Globus pallidus (tissue), 1 donor: ENCODE measurements at regions not wholly inside any gene's neighbourhood (a gene's known extent, or its start where the extent isn't known, plus 50 kb on each side); places are given as distances from the start of the nearest gene placed in this dataset.
"Not testable (repeated sequence)": the region's sequence is repeated elsewhere in the genome, so short reads cannot be mapped to it uniquely, and the experiment has no call there.

Experiments used
- DNase-seq: peaks from one replicate; pipeline ENCODE4 v3.0.0-alpha.2; 2015; ENCODE audit warnings: low spot score

GRCh38 chr5:174523311-174524071, 200.9 kb upstream of the MSX2 start:
- no peak for DNase-seq

GRCh38 chr5:174524351-174524750, 200.0 kb upstream of the MSX2 start:
- DNase-seq, result no peak

DNA sequence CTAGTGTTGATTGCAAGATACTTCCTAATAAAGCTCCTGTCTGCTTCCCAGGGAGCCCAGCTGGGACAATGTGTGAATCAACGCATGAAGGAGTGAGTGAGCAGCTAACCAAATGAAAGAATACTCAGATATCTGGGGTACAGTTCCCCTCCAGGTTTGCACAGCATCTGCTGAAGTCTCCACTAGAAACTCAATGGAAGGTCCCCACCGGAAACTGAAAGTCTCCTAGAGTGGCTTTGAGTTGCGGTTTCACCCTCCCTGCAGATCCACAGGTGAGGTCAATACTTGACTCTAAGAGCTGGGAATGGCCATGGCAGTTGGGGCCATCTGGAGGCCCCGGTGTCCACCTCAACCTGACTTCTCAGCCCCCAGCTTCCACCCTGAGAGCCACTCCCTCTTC, 198.2 kb upstream of the MSX2 start:
- DNase-seq, result no peak

- no peak for DNase-seq
Measured at GRCh38 chr5:174527916-174528540, 196.4 kb upstream of the MSX2 start.

DNA sequence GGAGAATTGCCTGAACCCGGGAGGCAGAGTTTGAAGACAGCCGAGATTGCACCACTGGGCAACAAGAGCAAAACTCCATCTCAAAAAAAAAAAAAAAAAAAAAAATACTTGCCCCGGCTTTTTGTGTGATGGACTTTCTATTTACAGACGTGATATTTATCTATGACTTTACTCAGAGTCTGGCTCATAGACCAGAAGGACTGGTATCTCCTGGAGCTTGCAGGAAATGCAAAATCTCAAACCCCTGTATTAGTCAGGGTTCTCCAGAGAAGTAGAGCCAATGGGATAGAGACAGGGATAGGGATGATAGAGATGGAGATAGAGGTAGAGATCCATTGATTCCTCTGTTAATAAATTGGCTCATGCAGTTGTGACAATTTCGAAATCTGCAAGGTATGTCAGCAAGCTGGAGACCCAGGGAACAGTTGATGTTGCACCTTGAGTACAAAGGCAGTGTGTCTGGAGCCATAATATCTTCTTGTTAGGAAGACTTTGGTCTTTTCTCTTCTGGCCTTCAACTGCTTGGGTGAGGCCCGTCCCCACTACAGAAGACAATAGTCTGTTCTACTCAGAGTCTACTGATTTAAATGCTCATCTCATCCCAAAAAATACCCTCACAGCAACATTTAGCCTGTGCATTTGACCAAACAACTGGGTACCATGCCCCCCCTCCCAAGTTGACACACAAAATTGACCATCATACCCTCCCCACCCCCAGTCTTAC, 195.4 kb upstream of the MSX2 start:
- no peak for DNase-seq

GRCh38 chr5:174529925-174530681, 194.3 kb upstream of the MSX2 start:
- no peak for DNase-seq

DNA sequence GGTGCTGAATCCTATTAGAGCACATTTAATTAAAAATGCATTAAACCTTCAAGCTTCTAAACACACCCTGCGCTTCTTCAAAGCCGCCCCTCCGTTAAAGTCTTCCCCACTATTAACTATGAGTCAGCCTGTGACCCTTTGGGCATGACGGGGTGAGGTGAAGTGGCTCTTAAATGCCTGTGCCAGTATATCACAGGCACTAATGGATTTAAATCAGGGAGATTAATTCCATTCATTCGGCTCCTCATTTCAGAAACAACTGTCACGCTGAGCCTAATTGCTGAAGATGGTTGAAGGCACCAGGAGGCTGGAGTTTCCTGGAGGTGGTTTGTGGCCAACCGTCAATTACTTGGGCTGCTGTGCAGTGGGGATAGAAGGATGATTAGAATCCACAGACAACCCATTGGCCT, 192.6 kb upstream of the MSX2 start:
- DNase-seq, result no peak

DNA sequence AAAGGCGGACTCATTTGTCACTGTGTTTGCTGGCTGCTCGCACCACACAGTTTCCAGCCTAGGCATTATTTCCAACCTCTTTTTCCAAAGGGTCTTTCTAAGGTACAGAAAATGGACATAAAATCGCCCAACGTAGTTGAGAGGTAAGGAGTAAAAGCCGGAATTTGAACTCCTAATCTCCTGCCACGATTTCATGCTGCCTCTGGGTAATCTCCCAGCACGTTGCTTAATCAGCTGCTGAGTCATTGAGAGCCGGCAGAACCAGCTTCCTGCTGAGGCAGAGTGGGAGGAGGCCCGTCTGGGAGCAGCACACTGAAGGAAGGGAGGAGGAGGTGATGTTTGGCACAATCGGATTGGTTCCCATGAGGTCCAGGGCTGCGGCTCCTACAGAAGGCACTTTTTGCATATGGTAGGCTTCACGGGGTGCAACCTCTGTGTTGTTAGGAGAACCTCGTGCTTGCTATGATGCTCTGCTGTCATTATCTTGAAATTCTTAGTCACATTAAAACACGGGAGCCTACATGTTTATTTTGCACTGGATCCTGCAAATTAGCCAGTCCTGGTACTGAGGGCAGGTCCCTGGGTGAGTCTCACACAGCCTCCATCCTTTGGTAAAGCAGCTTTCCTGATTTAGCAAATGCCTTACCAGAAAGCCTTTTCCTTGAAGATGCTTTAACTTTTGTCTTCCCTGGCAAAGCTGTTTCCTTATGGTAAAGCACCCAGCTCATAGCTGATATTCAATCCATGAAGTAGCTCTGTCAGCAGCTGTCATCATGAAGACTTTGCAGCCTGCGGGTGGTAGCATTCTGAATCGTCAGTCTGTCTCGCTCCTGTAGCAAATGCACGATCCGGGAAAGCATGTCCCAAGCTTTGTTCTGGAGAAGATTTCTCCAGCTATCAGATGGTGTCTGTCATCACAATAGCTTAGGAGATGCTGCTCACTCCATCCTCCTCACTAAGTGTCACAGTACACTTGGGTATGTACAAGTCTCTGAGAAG, 191.6 kb upstream of the MSX2 start:
- DNase-seq, result no peak

DNA sequence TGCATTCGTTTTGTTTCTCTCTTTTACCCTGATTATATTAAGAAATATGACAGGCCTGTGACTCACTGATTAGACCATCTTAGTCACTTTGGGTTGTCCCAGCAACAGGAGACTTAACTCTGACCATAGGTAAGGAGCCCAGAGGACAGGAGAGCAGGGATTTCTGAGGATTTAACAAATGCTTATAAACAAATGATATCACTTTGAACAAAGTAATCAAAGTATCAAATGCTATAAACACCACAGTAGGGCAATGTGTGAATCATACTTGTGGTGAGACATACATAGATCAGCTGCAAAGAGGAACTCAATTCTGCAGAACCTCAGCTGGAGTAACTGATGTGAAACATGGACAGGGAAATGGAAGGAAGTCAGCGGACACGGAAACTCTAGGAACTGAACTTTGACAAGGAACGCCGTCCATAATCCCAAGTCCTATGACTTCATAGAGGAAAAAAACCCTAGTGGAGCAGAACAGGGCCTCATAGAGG, 190.6 kb upstream of the MSX2 start:
- DNase-seq, result no peak

DNA sequence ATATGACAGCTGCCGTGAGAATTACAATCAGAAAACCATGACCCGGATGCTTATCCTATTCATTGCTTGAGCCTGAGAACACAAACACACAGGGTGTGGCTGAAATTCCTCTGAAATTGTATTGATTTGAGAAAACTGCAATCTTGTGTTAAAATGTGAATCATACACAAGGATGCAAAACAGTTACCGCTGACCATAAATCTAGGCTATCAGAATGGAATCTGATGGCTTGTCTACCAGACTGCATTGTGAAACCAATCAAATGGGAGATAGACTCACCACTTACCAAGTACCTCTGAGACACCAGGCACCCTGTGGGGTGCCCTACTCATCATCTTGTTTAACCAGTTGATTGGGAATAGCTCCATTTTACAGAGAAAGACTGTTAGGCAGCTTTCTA, 188.7 kb upstream of the MSX2 start:
- DNase-seq, result no peak

DNA sequence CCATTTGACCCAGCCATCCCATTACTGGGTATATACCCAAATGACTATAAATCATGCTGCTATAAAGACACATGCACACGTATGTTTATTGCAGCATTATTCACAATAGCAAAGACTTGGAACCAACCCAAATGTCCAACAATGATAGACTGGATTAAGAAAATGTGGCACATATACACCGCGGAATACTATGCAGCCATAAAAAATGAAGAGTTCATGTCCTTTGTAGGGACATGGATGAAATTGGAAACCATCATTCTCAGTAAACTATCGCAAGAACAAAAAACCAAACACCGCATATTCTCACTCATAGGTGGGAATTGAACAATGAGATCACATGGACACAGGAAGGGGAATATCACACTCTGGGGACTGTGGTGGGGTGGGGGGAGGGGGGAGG, 184.6 kb upstream of the MSX2 start:
- not testable (repeated sequence) for DNase-seq

DNA sequence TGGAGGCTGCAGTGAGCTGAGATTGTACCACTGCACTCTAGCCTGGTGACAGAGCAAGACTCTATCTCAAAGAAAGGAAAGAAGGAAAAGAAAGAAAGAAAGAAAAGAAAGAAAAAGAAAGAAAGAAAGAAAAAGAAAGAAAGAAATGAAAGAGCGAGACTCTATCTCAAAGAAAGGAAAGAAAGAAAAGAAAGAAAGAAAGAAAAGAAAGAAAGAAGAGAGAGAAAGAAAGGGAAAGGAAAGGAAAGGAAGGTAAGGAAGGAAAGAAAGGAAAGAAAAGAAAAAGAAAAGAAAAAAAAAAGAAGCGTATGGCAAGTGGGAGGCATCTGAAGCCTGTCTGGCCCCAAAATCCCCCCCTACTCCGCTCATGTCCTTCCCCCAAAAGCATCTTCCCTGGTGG, 182.3 kb upstream of the MSX2 start:
- no peak for DNase-seq

DNA sequence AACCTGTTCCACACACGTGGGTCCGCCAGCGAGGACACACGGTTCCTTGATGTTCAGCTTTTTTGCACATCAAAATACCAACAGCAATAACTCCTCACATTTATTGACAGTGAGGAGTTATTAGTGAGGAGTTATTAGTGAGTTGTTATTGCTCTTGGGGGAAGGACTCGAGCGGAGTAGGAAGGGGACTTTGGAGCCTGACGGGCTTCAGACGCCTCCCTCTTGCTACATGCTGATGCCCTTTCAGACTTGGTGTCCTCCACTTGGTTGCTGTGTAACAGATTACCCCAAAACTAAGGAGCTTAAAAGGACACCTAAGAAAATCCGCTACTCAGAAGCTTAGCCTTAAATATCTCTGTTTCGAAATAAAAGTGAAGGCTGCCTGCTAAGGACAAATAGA, 181.9 kb upstream of the MSX2 start:
- no peak for DNase-seq

- DNase-seq, result no peak
Measured at GRCh38 chr5:174545926-174546325, 178.5 kb upstream of the MSX2 start.

DNA sequence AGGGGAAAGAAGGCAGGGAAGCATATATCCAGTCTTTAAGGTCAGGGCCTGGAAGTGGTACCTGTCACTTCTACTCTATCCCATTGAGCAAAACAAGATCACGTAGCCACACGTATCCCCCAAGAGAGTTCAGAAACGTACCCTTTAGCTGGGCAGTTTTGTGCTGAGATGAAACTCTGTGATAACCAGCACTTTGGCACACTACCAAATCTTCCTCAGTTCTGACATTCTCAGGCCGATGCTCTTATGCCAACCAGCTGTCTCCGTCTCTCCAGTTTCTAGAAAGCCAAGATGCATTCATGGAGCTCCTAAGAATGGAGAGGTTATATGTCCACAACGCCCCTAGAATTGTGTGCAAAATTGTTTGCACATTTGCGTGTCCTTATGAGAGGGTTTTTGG, 176.6 kb upstream of the MSX2 start:
- DNase-seq, result no peak

DNA sequence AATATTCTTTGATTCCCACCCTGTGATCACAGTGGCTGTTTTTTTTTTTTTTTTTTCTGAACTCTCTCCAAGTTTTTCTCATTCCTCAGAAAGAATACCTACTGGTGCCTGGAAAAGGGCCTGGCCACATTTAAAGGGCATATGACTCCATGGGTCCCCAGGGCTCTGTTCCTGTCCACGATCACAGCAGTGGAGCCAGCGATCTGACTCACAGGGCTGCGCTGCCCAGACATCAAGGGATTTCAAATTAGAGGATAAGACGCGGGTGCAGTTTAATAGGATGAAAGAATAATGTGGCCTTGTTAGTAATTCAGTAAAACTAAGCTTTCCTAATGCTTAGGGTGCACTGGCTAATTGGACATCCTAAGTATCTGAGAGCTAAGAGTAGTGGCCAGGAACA, 175.1 kb upstream of the MSX2 start:
- DNase-seq, result no peak

- no peak for DNase-seq
Measured at GRCh38 chr5:174550026-174550425, 174.4 kb upstream of the MSX2 start.

DNA sequence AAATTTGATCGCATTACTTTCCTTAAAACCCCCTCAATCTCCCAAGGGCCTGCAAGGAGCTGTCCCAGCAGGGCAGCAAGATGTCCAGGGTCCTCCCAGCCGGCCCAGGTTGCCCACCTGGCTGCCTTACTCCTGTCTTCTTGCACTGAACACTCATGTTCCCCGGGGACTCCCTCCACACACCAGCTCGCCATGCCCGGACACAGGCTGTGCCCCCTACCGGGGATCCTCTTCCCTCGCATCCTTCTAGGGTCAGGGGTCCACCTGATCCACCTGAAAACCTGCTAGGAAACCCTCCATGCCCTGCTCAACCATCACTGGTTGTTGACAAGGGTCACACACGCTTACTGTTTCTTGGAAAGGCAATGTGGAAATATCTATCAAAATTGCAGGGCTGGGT, 172.0 kb upstream of the MSX2 start:
- DNase-seq, result no peak

- peak; percentile 23 for DNase-seq
Measured at GRCh38 chr5:174553556-174553955, 170.8 kb upstream of the MSX2 start.

DNA sequence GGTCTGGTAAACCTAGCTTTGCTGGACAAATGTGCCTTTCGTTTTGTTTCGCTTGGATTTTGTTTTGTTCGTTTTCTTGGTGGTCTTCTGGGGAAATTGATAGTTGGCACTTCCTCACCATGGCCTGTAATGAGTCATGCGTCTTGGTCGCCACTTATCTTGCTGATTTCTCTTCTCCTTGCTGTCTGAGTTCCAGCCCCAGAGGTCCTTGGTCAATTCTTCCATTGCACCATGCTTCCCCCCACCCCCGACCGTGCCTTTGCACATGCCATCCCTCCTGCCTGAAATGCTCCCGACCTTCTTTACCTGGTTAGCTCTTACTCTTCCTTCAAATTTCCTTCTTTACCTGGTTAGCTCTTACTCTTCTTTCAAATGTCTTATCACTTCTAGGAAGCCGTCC, 168.7 kb upstream of the MSX2 start:
- DNase-seq, result no peak

DNA sequence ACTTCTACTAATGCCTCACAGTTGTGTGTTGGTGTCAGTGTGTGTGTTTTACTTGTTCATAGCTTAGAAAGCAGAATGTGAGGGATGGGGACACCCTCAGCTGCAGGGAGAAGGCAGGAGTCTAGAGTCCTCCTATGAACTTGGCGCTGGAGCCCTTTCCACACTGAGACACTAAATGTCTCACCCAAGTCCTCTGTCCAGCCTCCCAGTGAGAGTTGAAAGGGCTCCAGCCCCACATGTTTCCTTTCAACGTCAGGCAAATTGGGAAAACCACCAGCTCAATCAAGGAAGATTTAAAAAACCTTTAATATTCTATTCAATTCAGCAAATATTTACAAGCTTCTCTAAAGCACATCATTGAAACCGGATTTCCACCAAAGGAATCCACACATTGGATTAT, 167.6 kb upstream of the MSX2 start:
- no peak for DNase-seq
